ENCODE measurements at regions not wholly inside any gene's neighbourhood (a gene's known extent, or its start where the extent isn't known, plus 50 kb on each side); places are given as distances from the start of the nearest gene placed in this dataset.

GRCh38 chr10:33566426-33566825 lies 232.0 kb upstream of the NRP1 start:
- TF ChIP-seq POLR2A (IDR thresholded peaks at IDR 0.05), result no peak
- no peak for TF ChIP-seq CTCF (IDR thresholded peaks at IDR 0.05)
